ENCODE measurements at regions not wholly inside any gene's neighbourhood (a gene's known extent, or its start where the extent isn't known, plus 50 kb on each side); places are given as distances from the start of the nearest gene placed in this dataset.

GRCh38 chrX:43493756-43494155 lies 162.3 kb upstream of the MAOA start:
- TF ChIP-seq CTCF (conservative IDR thresholded peaks at IDR 0.05) = no peak
- no peak for TF ChIP-seq ZFX (IDR thresholded peaks at IDR 0.05)
